Skin of body (tissue), 1 donor: ENCODE measurements at regions not wholly inside any gene's neighbourhood (a gene's known extent, or its start where the extent isn't known, plus 50 kb on each side); places are given as distances from the start of the nearest gene placed in this dataset.

Experiments
- DNase-seq: peaks from one replicate; lab custom pipeline; 2025; lab: John Stamatoyannopoulos, UW

- no peak for DNase-seq
Measured at GRCh38 chr15:62437753-62438152, 272.7 kb upstream of the C2CD4B start.

DNA sequence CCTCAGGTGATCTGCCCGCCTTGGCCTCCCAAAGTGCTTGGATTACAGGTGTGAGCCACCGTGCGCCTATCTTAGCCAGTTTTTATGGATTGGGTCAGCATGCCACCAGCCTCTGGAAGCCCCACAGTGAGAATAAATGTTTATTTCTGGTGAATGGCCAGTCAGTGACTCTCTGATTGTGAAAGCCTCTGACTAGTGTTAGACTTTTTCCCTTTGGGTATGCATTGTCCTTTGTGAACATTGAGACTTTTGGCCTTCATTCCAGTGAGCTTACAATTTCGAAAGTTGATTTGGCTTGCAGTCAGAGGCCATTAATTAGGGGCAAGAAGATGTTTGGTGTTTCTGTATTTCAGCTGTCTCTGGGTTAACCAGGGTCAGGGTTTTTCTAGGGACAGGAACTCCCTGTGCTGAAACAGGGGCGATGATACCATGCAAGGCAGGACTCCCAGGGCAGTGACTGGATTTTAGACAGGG is 274.5 kb upstream of the C2CD4B start:
- no peak for DNase-seq

DNA sequence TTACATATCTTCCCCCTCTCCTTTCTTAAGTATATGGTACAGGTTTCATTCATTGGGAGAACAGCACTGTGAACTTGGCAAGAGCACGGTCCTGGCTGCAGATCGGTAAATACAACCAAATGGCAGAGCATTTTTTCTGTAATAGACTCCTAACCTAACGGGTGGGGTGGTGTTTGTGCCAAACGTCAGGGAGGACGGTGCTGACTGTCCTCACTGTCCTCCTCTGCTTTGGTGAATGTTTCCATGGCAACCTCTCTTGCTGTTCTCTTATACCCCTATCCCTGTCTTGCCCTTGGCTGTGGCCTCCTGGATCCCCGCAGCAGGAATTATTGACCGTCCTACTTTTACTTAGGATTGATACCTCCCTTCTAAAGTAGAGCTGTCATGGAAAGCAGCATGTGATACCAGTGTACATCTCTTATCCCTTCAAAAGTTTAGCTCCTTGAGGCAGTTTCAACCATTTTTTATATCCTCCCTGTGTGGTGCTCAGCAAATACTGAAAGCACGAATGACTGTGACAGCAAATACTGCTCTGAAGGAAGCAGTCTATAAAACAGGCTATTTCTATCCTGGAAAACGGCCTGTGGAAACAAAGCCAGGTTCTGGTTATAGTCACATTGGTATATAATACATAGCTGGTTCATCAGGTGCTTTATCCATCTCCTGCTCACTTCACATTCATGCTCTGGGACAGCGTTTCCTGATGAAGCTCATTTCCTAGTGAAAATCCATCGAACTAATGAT is 275.4 kb upstream of the C2CD4B start:
- no peak for DNase-seq

DNA sequence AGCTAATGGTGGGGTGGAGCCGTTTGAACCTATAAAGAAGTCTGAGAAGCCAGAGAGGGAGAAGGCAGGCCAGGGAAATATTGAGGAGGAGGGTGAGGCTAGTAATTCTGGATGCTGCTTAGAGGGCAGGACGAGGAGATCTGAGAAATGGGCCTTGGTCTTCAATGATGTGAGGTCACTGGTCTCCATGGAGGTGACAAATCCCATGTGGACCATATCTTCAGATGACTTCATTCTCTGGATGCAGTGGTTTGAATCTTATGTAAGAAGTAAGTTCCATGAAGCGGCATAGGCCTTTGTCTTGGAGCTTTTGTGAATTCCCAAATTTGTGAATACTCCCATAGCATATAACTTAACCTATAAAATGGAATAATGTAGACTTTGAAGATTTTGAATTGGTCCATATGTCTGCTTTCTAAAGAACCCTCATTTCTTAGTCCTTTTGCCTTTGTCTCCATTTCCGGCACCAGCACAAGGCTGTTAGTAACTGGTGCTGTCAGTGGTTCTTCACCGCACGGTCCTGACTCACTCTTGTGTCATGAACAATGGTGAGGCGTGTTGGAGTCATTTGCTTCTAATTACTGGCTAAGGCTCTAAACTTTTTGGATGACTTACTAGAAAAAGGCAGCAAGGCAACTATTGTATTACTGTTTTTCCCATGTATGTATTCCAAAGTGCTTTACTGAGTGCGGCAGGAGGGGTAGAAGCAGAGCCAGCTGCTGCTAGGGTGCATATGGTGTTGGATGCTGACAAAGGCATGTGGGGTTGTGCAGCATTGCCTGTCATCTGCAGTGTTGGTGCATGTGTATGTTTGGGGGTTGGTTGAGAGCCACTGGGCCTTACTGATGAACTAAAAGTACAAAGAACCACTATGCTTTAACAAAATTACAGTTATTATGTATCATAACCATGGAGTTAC is 279.3 kb upstream of the C2CD4B start:
- DNase-seq, result peak; percentile 77

DNA sequence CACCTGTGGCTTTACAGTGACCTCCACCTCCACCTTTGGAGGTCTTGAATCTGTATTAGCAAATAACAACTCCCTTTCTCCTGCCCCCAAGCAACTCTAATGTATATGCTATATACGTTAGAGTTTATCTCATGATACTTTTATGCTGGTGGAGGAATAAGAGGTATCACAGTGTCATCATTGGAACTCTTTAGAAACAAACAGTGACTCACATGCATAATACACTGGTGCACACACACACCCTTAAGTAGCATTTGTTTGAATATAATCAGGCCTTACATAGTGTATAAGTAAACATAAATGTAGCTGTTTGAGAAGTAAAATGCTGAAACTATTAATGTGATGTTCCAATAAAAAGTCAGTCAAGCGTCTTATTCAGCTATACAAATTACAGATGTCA is 280.2 kb upstream of the C2CD4B start:
- no peak for DNase-seq

- DNase-seq, result no peak
Measured at GRCh38 chr15:62446984-62447383, 281.9 kb upstream of the C2CD4B start.

DNA sequence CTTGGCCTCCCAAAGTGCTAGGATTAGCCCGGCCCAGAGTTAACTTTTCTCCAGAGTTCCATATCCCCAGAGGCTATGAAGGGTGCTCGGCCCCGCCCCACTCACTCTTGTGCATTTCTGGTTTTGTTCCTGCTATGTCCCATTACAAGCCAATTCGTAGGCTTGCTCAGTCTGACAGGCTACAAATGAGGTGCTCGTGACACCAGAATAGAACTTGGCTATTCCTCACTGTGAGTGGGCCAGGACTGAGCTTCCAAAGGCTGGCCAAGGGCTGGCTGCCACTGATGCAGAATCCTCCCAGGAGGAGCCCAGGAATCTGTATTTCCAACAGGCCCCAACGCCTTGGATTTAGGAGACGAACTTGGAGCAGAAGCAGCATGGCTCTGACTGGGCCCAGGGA is 282.7 kb upstream of the C2CD4B start:
- no peak for DNase-seq

GRCh38 chr15:62449638-62450037 is 284.6 kb upstream of the C2CD4B start:
- DNase-seq, result no peak

- no peak for DNase-seq
Measured at GRCh38 chr15:62450061-62450460, 285.0 kb upstream of the C2CD4B start.

- no peak for DNase-seq
Measured at GRCh38 chr15:62452026-62452425, 286.9 kb upstream of the C2CD4B start.

- no peak for DNase-seq
Measured at GRCh38 chr15:62452667-62453066, 287.6 kb upstream of the C2CD4B start.

DNA sequence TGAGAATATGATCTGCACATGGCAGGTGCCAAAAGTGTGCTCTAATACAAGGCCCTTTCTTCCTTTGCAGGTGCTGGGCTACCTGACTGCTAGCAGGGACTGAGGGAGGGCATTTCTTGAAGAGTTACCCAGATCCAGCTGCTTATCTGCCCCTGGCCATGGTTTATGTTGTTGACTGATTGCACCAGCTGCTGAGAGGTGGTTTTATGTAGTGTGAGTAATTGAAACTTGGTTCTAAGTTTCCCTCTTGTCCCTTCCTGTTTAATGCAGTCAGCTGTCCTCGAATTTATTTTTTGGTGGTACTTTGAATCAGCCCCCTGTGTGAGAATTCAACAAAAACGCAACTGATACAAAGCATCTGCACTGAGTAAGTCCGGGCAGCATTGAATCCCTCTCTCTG is 288.3 kb upstream of the C2CD4B start:
- DNase-seq, result no peak

- no peak for DNase-seq
Measured at GRCh38 chr15:62453981-62454380, 288.9 kb upstream of the C2CD4B start.

DNA sequence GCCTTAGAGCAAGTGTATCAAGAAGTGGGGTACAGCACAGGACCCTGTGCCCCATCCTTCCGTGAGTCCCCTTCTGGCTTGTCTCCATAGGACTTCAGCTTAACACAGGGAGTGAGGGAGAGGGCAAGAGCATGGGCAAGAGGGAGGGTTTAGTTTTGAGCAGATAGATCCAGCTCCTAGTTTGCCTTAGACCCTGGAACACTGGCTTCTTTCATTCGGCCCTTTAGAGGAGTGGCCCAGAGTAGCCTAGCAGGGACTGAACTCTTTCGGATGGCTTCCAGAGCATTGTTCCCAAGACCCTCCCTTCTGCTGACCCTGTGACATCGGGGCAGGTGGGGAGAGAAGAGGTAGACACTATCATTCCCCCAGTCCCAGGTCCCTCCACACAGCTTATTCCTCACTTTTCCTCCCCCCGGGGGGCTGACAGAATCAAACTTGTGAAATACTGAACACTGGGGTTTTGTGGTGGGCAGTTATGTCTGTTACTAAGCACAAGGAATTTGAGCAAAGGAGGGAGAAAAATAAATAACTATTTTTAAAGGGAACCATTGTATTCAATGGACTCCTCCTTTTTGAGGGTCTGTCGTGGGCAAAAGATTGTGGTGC is 289.6 kb upstream of the C2CD4B start:
- DNase-seq, result no peak

DNA sequence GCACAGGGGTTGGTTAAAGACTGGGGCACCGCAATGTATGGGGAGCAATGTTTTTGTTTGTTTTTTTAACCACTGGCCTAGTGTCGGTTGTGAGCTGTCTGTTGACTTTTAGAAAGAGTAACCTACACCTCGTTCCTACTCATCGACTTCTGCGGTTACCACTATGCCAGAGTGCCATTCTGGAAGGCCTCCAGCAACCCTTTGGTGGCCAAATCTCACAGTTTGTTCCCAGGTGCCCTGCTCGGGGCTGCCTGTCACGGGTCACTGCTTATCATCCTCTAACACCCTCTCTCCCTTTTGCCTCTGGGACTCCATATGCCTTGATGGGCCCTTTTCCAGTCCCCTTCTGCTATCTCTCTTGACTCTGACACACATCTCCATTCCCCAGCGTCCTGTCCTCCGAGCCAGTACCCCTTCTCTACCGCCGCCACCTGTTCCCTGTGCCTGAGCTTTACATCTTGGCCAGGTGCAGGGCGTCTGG is 290.4 kb upstream of the C2CD4B start:
- DNase-seq, result no peak

DNA sequence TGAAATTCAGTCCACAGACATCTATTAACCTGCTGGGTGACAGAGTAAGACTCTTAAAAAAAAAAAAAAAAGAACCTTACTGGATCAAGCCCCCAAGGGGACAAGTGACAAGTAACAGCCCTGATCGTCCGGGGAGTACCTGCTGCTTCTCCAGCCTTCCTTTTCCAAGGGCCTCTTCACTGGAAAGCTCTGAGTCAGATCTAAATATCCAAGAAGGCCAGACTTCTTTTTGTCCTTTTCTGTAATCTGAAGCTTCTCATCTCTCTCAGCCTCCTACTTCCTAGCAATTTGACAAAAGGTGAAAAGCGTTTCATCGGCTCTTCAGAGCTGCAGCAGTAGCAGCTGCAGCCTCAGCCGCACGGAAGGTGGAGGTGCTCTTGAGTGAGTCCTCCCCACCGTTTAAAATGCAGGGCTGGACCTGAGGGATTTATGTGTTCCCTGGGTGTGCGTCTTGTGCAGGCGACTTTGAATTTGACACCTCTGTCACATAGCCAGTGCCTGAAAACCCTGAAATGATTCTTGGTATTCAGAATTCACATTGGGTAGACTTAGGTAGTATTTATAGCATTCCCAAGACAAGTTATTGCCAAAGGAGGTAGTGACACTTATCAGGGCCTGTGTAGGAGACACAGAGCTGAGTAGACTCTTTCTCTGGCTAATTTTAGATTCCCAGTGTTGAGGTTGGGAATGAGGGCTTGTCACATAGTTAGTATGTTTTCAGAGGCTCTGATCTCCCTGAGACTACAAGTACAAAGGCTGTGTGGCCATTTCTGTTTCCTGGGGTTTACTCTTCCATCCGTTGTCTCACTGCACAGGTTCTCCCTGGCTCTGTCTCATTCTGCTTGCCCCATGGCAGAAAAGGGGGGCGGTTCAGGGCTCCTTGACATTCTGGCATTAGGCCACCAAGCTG is 291.2 kb upstream of the C2CD4B start:
- DNase-seq, result no peak

DNA sequence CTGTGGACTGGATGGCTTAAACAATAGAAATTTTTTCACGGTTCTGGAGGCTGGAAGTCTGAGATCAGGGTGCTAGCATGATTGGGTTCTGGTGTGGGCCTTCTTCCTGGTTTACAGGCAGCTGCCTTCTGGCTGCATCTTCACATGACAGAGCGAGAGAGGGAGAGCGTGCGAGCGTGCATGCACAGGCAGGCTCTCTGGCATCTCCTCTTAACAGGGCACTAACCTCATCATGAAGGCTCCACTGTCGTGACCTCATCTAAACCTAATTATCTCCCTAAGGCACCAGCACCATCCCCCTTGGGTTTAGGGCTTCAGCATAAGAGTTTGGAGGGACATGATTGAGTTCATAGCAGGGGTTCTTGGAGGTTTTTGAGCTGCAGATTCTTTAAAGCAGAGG is 292.0 kb upstream of the C2CD4B start:
- DNase-seq, result no peak

DNA sequence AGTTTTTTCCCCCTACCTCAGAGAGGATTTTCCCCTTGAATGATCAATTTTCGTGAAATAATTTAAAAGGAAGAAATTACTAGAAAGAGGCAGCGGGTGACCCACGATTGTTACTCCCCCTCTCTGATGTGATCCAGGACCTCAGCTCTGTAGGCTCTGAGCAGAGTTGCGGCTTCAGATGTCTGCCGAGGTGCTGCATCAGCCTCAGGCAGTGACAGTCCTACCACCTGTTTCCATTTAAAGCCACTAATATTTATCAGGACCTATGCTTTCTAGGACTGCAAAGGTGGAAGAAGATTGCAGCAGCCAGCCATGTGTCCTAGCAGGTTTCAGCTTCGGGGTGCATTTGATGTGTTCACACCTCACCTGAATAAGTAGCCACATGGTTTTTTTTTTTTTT is 294.8 kb upstream of the C2CD4B start:
- DNase-seq, result no peak

DNA sequence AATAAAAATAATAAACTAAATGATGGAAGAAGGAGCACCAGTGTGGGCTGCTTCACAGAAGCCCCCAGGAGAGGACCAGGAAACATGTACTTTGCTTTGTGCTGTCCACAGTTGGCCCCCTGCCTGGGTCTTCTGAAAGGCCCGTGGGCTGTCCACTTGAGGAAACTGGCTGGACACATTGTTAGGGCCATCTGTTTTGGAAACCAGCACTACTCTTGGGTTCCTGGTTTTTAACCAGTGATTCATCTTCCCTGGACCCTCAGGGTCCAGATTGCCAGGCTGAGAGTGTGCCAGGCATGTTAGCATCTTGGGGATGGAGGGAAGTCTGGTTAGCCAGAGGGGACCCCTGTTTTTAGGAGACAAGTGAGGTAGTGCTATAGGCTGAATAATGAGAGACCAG is 297.2 kb upstream of the C2CD4B start:
- no peak for DNase-seq

- DNase-seq, result no peak
Measured at GRCh38 chr15:62462721-62463120, 297.6 kb upstream of the C2CD4B start.

DNA sequence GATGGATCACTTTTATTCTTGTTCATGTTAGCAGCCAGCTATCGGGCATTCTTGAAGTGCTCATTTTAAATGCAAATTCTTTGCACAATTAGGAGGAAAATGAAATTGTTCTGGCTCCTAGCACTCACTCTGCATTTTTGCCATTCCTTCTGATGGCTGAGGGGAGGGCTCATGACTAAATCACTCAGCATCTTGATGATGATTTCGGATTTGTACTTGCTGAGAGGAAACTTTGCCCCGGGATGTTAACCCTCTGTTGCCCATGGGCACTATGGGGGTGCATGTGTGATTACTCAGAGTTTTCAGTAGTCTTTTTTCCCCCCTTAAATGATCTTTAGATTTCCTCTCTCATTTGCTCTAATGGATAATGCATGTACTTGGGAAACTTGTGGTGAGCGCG is 299.6 kb upstream of the C2CD4B start:
- no peak for DNase-seq
